MM.1S (cell line): ENCODE measurements at regions not wholly inside any gene's neighbourhood (a gene's known extent, or its start where the extent isn't known, plus 50 kb on each side); places are given as distances from the start of the nearest gene placed in this dataset.

ENCODE experiments used
- DNase-seq: peaks from one replicate; pipeline ENCODE4 v3.0.0-alpha.2; 2015
- H2AFZ ChIP-seq: fragments of 300-600 bp; sonication (generic); 2 replicates; pipeline ENCODE4 v1.6.0; 2016; ENCODE audit warnings: antibody characterized with exemption, low read length
- H3F3A ChIP-seq: fragments of 300-600 bp; sonication (generic); 2 replicates; pipeline ENCODE4 v1.6.1; 2016; ENCODE audit warnings: mild to moderate bottlenecking, antibody characterized with exemption, low read length, moderate library complexity, mixed read lengths; ENCODE audit not compliant: insufficient read depth
- H3K27ac ChIP-seq: fragments of 300-600 bp; sonication (generic); 2 replicates; pipeline ENCODE4 v1.5.1; 2016; ENCODE audit warnings: mild to moderate bottlenecking, low read length
- H3K27me3 ChIP-seq: fragments of 300-600 bp; sonication (generic); replicated peaks from 2 replicates; pipeline ENCODE4 v1.6.0; 2016; ENCODE audit warnings: low read length; ENCODE audit not compliant: insufficient read depth
- H3K36me3 ChIP-seq: fragments of 300-600 bp; sonication (generic); replicated peaks from 2 replicates; pipeline ENCODE4 v1.6.1; 2016; ENCODE audit warnings: mild to moderate bottlenecking, low read length, mixed read lengths; ENCODE audit not compliant: insufficient read depth
- H3K4me1 ChIP-seq: fragments of 300-600 bp; sonication (generic); 2 replicates; pipeline ENCODE4 v1.6.1; 2016; ENCODE audit warnings: low read length, mixed read lengths
- H3K4me2 ChIP-seq: fragments of 300-600 bp; sonication (generic); 2 replicates; pipeline ENCODE4 v1.6.0; 2016; ENCODE audit warnings: low read depth, low read length
- H3K4me3 ChIP-seq: fragments of 300-600 bp; sonication (generic); 2 replicates; pipeline ENCODE4 v1.5.1; 2016; ENCODE audit warnings: low read length, mixed read lengths
- H3K79me2 ChIP-seq: fragments of 300-600 bp; sonication (generic); 2 replicates; pipeline ENCODE4 v1.6.1; 2016; ENCODE audit warnings: mixed run types, low read length, mixed read lengths
- H3K9ac ChIP-seq: fragments of 300-600 bp; sonication (generic); 2 replicates; pipeline ENCODE4 v1.6.1; 2016; ENCODE audit warnings: low read length, mixed read lengths
- H3K9me2 ChIP-seq: fragments of 300-600 bp; sonication (generic); replicated peaks from 2 replicates; pipeline ENCODE4 v1.6.1; 2016; ENCODE audit warnings: mild to moderate bottlenecking, low read length, mixed read lengths; ENCODE audit not compliant: insufficient read depth
- H3K9me3 ChIP-seq: fragments of 300-600 bp; sonication (generic); replicated peaks from 2 replicates; pipeline ENCODE4 v1.6.1; 2016; ENCODE audit warnings: mild to moderate bottlenecking, low read length, mixed read lengths; ENCODE audit not compliant: insufficient read depth
- H4K20me1 ChIP-seq: fragments of 300-600 bp; sonication (generic); 2 replicates; pipeline ENCODE4 v1.6.1; 2016; ENCODE audit warnings: mild to moderate bottlenecking, low read length, moderate library complexity, mixed read lengths; ENCODE audit not compliant: insufficient read depth
- CTCF ChIP-seq: fragments of 300-600 bp; sonication (generic); IDR thresholded peaks from 2 replicates; pipeline ENCODE4 v1.5.1; 2016; ENCODE audit warnings: antibody characterized with exemption, low read length, mixed read lengths
- EZH2 ChIP-seq: fragments of 300-600 bp; sonication (generic); optimal IDR thresholded peaks from 2 replicates; pipeline ENCODE3; 2017; ENCODE audit warnings: low read depth, mild to moderate bottlenecking, antibody characterized with exemption, low read length, mixed read lengths
- EZH2phosphoT487 ChIP-seq: fragments of 300-600 bp; sonication (generic); IDR thresholded peaks from 2 replicates; pipeline ENCODE4 v1.6.1; 2018; ENCODE audit warnings: antibody characterized with exemption, low read length

DNA sequence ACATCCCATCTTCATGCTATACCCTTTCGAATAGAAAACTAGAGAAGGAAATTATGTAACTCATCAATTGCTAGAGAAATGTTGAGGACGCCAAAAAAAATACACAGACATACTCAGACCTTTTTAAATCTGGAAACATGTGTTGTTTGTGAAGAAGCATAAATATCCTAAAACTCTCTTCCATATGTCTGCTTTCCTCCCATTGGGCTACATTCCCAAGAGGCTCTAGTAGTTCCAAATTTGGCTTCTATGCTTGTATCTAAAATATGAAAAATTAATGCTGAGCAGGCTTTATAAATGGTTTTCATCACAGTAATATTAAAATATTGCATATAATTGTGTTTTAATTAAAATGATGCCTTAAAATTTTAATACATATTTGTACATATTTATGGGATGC is 297.9 kb upstream of the PSMD7 start:
- no peak overlapping the region for H3K9ac ChIP-seq
- H3K4me2 ChIP-seq = no peak overlapping the region
- H3K4me3 ChIP-seq = no peak overlapping the region
- H3K27me3 ChIP-seq = no peaks in the 10 kb centered on the region
- H3K9me2 ChIP-seq = no peaks in the 10 kb centered on the region
- H2AFZ ChIP-seq = no peak overlapping the region
- TF ChIP-seq CTCF = no peak
- TF ChIP-seq EZH2phosphoT487 = no peak
- TF ChIP-seq EZH2 = no peak
- no peaks in the 10 kb centered on the region for H3K4me1 ChIP-seq
- DNase-seq = no peak
- no peaks in the 10 kb centered on the region for H3K9me3 ChIP-seq
- no peak overlapping the region for H3K27ac ChIP-seq
- no peaks in the 10 kb centered on the region for H3K79me2 ChIP-seq
- H3K36me3 ChIP-seq = no peaks in the 10 kb centered on the region
- no peaks in the 10 kb centered on the region for H4K20me1 ChIP-seq
- H3F3A ChIP-seq = no peaks in the 10 kb centered on the region

DNA sequence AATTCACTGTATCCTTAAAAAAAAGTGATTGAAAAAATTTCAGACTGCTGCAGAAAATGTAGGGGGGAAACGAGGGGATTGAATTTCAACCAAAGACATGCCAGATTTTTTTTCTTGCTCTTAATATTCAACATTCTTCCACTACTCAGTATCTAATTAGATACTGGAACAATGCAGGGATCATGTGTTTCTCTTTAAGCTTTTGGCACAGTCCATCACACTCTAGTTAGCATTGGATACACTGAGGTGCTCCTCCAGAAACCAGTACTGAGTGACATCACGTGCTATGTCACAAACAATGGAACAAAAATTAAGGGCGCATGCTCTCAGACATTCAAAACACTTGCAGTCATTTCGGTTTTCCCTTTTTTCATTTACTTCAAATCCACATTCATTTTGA is 298.6 kb upstream of the PSMD7 start:
- H3K4me2 ChIP-seq = no peak overlapping the region
- no peaks in the 10 kb centered on the region for H3K27me3 ChIP-seq
- no peaks in the 10 kb centered on the region for H3K79me2 ChIP-seq
- H4K20me1 ChIP-seq = no peaks in the 10 kb centered on the region
- no peak overlapping the region for H2AFZ ChIP-seq
- no peak overlapping the region for H3K9ac ChIP-seq
- H3K4me1 ChIP-seq = no peaks in the 10 kb centered on the region
- no peaks in the 10 kb centered on the region for H3F3A ChIP-seq
- no peak for TF ChIP-seq CTCF
- no peak for TF ChIP-seq EZH2
- TF ChIP-seq EZH2phosphoT487 = no peak
- no peaks in the 10 kb centered on the region for H3K36me3 ChIP-seq
- H3K9me2 ChIP-seq = no peaks in the 10 kb centered on the region
- no peak for DNase-seq
- no peak overlapping the region for H3K27ac ChIP-seq
- no peak overlapping the region for H3K4me3 ChIP-seq
- no peaks in the 10 kb centered on the region for H3K9me3 ChIP-seq

GRCh38 chr16:73997340-73997711 is 299.3 kb upstream of the PSMD7 start:
- Histone ChIP-seq H3K4me3 (no peak overlapping the region), H3K27ac (no peak overlapping the region), H3K4me1 (no peaks in the 10 kb centered on the region), H3K9ac (no peak overlapping the region), H3K79me2 (no peaks in the 10 kb centered on the region), H3K9me3 (no peaks in the 10 kb centered on the region), H2AFZ (no peak overlapping the region), H3K36me3 (no peaks in the 10 kb centered on the region), H4K20me1 (no peaks in the 10 kb centered on the region), H3F3A (no peaks in the 10 kb centered on the region), H3K9me2 (no peaks in the 10 kb centered on the region), H3K4me2 (no peak overlapping the region), H3K27me3 (no peaks in the 10 kb centered on the region)
- TF ChIP-seq CTCF (no peak), EZH2 (no peak), EZH2phosphoT487 (no peak)
- no peak for DNase-seq
